AG09319 (cell line): ENCODE measurements at regions not wholly inside any gene's neighbourhood (a gene's known extent, or its start where the extent isn't known, plus 50 kb on each side); places are given as distances from the start of the nearest gene placed in this dataset.

ENCODE experiments used
- DNase-seq: peaks from one replicate; pipeline ENCODE4 v3.0.0-alpha.2; 2010; ENCODE audit warnings: low read depth; ENCODE audit errors: extremely low read depth
- TF ChIP-seq, protein P1 (sequence below): IDR thresholded peaks from 2 replicates; pipeline ENCODE4 v1.5.1; 2011; ENCODE audit warnings: low read depth, mild to moderate bottlenecking, inconsistent platforms, low read length, moderate library complexity

DNA sequence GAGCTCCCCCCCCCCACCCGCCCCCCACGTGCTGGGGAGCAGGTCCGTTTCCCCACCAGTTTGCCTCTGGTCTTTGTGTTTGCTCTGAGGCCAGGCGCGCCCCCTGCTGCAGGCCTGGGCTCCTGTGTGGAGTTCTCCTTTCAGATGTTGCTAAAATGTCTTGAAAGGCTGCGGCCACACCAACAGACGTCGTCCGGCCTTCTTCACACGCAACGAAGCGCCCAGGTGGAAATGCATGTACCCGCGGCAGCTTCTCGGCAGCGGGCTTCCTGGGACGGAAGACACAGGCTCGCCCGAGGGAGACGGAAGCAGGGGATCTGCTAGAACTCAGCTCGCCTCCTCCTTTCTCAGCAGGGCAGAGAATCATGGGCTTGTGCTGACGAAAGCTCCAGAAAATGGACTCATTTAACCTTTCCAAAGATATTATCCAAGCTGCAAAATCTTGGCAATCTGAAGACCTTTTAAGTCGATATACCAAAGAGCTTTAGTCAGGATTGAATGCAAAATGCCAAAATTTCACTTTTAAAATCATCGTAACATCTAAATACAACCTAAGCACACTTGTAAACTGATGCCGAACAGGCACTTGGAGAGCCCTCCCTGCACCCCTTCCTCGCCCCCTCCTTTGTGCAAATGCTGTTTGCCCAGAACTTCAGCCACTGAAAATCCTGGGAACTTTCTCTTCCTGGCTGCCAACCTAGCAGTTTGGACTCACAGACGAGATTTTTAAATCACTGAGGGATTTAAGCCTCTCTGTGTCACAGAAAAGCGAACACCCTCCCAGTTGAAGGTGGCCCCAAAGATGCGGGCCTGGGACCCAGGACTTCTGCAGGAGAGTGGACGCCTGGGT, 125.5 kb upstream of the ZNF516 start:
- DNase-seq, result peak; percentile 44

DNA sequence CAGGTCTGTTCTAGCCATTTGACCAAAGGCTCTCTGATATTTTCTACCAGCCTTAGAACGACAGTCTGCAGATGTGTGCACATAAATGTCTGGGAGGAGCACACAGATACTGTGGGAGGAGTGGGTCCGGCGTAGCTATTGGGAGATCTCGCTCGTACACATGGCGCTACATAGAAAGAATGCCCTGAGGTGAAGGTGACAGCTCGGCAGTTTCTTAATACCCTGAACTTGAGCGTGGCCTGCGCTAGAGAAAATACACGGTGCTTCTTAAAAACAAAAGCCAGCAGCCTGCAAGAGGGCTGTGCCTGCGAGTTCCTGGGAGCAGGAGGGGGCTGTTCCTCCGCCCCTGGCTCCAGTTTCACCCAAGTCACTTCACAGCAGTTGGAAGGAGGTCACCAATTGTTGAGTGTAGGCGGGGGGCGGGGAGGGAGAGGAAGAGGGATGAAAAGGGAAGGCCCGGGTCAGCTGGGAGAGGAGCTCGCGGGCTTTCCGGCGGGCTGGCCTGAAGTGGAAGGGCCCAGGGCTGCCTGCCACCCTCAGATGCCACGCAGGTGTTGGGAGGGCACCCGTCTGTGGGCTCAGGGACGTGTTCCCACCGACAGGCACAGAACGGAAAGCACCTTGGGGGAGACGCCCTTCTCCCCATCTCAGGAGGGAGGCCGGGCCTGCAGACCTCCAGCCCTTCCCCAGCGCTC, 124.7 kb upstream of the ZNF516 start:
- DNase-seq, result peak; percentile 32
- TF ChIP-seq, protein P1, sequence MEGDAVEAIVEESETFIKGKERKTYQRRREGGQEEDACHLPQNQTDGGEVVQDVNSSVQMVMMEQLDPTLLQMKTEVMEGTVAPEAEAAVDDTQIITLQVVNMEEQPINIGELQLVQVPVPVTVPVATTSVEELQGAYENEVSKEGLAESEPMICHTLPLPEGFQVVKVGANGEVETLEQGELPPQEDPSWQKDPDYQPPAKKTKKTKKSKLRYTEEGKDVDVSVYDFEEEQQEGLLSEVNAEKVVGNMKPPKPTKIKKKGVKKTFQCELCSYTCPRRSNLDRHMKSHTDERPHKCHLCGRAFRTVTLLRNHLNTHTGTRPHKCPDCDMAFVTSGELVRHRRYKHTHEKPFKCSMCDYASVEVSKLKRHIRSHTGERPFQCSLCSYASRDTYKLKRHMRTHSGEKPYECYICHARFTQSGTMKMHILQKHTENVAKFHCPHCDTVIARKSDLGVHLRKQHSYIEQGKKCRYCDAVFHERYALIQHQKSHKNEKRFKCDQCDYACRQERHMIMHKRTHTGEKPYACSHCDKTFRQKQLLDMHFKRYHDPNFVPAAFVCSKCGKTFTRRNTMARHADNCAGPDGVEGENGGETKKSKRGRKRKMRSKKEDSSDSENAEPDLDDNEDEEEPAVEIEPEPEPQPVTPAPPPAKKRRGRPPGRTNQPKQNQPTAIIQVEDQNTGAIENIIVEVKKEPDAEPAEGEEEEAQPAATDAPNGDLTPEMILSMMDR, result no peak

More for the DNA sequence above, 125.5 kb upstream of the ZNF516 start:
- TF ChIP-seq, protein P1, result peak; percentile 82

DNA sequence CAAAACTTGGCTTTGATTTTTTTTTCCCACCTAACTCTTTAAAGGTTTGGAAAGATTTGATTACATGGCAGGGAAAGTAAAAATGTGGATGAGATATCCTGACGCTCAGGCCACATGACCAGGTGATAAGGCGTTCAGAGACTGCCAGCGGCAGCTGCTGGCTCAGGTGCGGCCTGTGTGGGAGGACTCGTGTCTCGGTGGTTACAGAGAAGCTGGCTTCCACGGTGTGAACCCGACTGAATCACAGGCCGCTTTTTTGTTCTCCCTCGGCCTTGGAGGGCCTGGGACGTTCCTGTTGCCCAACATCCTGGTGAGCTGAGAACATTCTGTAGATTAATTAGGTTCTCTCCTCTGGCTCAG, 124.2 kb upstream of the ZNF516 start:
- DNase-seq, result no peak

DNA sequence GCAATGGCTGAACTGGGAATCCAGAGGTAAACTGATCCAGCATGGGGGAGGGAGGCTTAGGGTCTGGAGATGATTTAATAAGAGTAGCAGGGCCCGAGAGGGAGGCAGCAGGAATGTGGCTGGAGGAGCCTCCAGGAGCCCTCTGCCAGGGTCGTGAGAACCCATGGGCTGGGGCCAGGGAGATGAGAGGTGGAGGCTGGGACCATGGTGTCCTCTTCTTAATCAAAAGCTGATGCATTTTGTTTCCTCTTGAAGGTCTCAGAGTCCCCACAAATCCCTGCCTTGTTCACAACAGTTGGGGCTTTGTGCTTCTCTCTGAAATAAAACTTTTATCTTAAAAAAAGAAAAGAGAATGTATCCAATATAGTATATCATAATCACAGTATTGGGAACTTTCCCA, 123.7 kb upstream of the ZNF516 start:
- DNase-seq, result no peak
- TF ChIP-seq, protein P1, result no peak

More for the DNA sequence above, 124.2 kb upstream of the ZNF516 start:
- TF ChIP-seq, protein P1, result no peak

DNA sequence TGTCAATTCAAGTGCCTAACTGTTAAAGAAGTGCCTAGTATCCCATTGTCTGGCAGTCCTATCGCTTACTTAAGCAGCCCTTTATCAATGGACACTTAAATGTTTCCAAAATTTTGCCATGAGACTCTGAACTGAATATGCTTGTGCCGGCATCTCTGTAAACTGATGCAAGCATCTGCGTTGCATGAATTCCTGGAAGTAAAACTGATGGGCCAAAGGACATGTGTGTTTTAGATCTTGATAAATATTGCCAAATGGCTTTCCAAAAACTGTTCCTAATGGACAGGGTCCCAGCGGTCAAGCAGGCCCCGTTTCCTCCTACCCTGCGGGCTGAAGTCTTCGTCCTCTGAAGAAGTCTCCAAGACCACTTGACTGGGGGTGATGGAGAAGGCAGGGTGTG, 121.3 kb upstream of the ZNF516 start:
- no peak for DNase-seq
- TF ChIP-seq, protein P1, result no peak

DNA sequence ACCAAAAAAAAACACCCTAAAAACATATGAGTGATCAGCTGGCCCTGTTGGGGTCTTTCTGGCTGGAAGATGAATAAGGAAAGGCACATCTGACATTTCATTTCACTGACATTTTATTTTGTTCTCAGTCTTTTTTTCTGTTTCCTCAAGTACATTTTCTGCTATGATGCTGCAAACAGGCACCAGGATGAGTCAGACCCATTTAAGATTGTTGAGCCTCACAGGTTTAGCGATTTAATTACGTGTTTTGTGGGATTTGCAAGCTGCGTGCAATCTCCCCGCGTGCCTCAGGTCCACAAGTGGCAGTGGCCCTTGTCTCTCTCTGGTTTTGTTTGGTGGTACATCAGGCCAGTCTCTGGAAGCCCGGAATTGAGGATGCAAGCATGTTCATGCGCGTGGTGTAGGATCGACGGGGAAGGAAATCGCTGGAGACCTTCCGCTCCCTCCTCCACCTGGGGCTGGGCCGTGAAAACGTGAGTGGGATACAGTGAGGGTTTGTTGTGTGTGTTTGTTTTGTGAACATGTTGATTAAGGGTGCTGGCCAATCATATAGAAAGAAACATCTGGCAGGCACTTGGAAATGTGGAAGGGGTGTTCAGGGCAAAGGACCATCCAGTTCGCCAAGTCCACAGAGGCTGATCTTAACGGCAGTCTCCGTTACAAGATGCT, 120.2 kb upstream of the ZNF516 start:
- TF ChIP-seq, protein P1, result no peak
- DNase-seq, result no peak

DNA sequence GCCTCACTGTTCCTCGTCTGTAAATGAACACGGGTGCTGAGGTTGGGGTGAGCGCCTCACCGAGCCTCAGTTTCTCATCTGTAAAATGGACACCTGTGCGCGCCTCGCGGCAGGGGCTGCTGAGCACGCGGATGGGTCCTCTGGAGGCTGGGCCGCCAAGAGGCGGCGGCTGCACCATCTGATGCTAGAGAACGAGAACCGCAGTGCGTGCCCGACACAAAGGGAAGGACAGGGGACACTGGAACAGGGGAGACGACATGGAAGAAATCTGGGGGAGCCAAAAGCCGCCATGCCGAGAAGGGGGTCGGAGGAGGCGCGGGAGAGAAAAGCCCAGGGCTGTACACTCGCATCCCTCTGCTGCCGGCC, 118.7 kb upstream of the ZNF516 start:
- DNase-seq, result no peak
- TF ChIP-seq, protein P1, result no peak
